NT2/D1 (cell line): ENCODE measurements at regions not wholly inside any gene's neighbourhood (a gene's known extent, or its start where the extent isn't known, plus 50 kb on each side); places are given as distances from the start of the nearest gene placed in this dataset.

Experiments used
- DNase-seq: peaks from one replicate; pipeline ENCODE4 v3.0.0-alpha.2; 2011; ENCODE audit warnings: low read depth, low spot score
- H3K27me3 ChIP-seq: 2 replicates; pipeline ENCODE4 v1.6.0; 2011; ENCODE audit warnings: mild to moderate bottlenecking; ENCODE audit not compliant: insufficient read length, insufficient read depth
- H3K36me3 ChIP-seq: 2 replicates; pipeline ENCODE4 v1.6.1; 2011; ENCODE audit warnings: mild to moderate bottlenecking, low read length, mixed read lengths; ENCODE audit not compliant: insufficient read depth, insufficient read length
- H3K4me1 ChIP-seq: 2 replicates; pipeline ENCODE4 v1.5.1; 2011; ENCODE audit not compliant: insufficient read depth, insufficient read length
- H3K4me3 ChIP-seq: 2 replicates; pipeline ENCODE4 v1.5.1; 2011; ENCODE audit warnings: low read depth; ENCODE audit not compliant: insufficient read length
- H3K9ac ChIP-seq: 2 replicates; pipeline ENCODE4 v1.6.0; 2011; ENCODE audit warnings: low read depth; ENCODE audit not compliant: insufficient read length
- H3K9me3 ChIP-seq: 2 replicates; pipeline ENCODE4 v1.5.1; 2011; ENCODE audit warnings: mild to moderate bottlenecking, low read length; ENCODE audit not compliant: insufficient read depth
- SUZ12 ChIP-seq: IDR thresholded peaks from 2 replicates; pipeline ENCODE4 v1.6.1; 2011; ENCODE audit not compliant: insufficient read length, insufficient read depth; ENCODE audit errors: extremely low read depth
- YY1 ChIP-seq: IDR thresholded peaks from 2 replicates; pipeline ENCODE4 v1.6.1; 2011; ENCODE audit not compliant: insufficient read length, insufficient read depth
- ZNF274 ChIP-seq: IDR thresholded peaks from 2 replicates; pipeline ENCODE4 v1.6.1; 2011; ENCODE audit warnings: mild to moderate bottlenecking, low read depth, low read length

GRCh38 chr10:4263601-4263921, 478.6 kb upstream of the KLF6 start:
- DNase-seq, result no peak
- H3K9ac ChIP-seq, result no peak overlapping the region
- TF ChIP-seq SUZ12, result no peak
- no peak for TF ChIP-seq ZNF274
- TF ChIP-seq YY1, result no peak
- no peaks in the 10 kb centered on the region for H3K27me3 ChIP-seq
- H3K4me1 ChIP-seq, result no peaks in the 10 kb centered on the region
- no peaks in the 10 kb centered on the region for H3K36me3 ChIP-seq
- no peaks in the 10 kb centered on the region for H3K9me3 ChIP-seq
- H3K4me3 ChIP-seq, result no peak overlapping the region

- no peaks in the 10 kb centered on the region for H3K27me3 ChIP-seq
- no peak overlapping the region for H3K4me3 ChIP-seq
- no peaks in the 10 kb centered on the region for H3K9me3 ChIP-seq
- DNase-seq, result no peak
- no peak overlapping the region for H3K9ac ChIP-seq
- H3K4me1 ChIP-seq, result no peaks in the 10 kb centered on the region
- no peaks in the 10 kb centered on the region for H3K36me3 ChIP-seq
- TF ChIP-seq ZNF274, result no peak
- TF ChIP-seq SUZ12, result no peak
- TF ChIP-seq YY1, result no peak
Measured at GRCh38 chr10:4262870-4263600, 478.0 kb upstream of the KLF6 start.

GRCh38 chr10:4262449-4262848, 477.4 kb upstream of the KLF6 start:
- Histone ChIP-seq H3K9me3 (no peaks in the 10 kb centered on the region), H3K9ac (no peak overlapping the region), H3K36me3 (no peaks in the 10 kb centered on the region), H3K27me3 (no peaks in the 10 kb centered on the region), H3K4me3 (no peak overlapping the region), H3K4me1 (no peaks in the 10 kb centered on the region)
- no peak for DNase-seq
- TF ChIP-seq SUZ12 (no peak), ZNF274 (no peak), YY1 (no peak)

- H3K4me1 ChIP-seq, result no peaks in the 10 kb centered on the region
- no peak for TF ChIP-seq YY1
- no peak overlapping the region for H3K4me3 ChIP-seq
- no peak overlapping the region for H3K9ac ChIP-seq
- H3K27me3 ChIP-seq, result no peaks in the 10 kb centered on the region
- no peaks in the 10 kb centered on the region for H3K36me3 ChIP-seq
- no peaks in the 10 kb centered on the region for H3K9me3 ChIP-seq
- no peak for DNase-seq
Measured at GRCh38 chr10:4260483-4261124, 475.6 kb upstream of the KLF6 start.

- TF ChIP-seq SUZ12 (no peak), YY1 (no peak), ZNF274 (no peak)
- Histone ChIP-seq H3K9me3 (no peaks in the 10 kb centered on the region), H3K36me3 (no peaks in the 10 kb centered on the region), H3K9ac (no peak overlapping the region), H3K27me3 (no peaks in the 10 kb centered on the region), H3K4me1 (no peaks in the 10 kb centered on the region), H3K4me3 (no peak overlapping the region)
- DNase-seq, result no peak
Measured at GRCh38 chr10:4257939-4258465, 473.0 kb upstream of the KLF6 start.

- Histone ChIP-seq H3K9ac (no peak overlapping the region), H3K4me1 (no peaks in the 10 kb centered on the region), H3K4me3 (no peak overlapping the region), H3K36me3 (no peaks in the 10 kb centered on the region), H3K27me3 (no peaks in the 10 kb centered on the region), H3K9me3 (no peaks in the 10 kb centered on the region)
- TF ChIP-seq SUZ12, result no peak
- no peak for TF ChIP-seq YY1
- TF ChIP-seq ZNF274, result no peak
- no peak for DNase-seq
Measured at GRCh38 chr10:4256971-4257370, 472.0 kb upstream of the KLF6 start.

GRCh38 chr10:4255751-4256150, 470.7 kb upstream of the KLF6 start:
- Histone ChIP-seq H3K36me3 (no peaks in the 10 kb centered on the region), H3K9me3 (no peaks in the 10 kb centered on the region), H3K4me1 (no peaks in the 10 kb centered on the region), H3K9ac (no peak overlapping the region), H3K27me3 (no peaks in the 10 kb centered on the region), H3K4me3 (no peak overlapping the region)
- no peak for TF ChIP-seq SUZ12
- TF ChIP-seq YY1, result no peak
- TF ChIP-seq ZNF274, result no peak
- DNase-seq, result no peak
